Kidney epithelial cell (primary cell): ENCODE measurements at regions not wholly inside any gene's neighbourhood (a gene's known extent, or its start where the extent isn't known, plus 50 kb on each side); places are given as distances from the start of the nearest gene placed in this dataset.

ENCODE experiments used
- DNase-seq: peaks from one replicate; pipeline ENCODE4 v3.0.0-alpha.2; 2010; ENCODE audit warnings: low read depth
- H3K27me3 ChIP-seq: 2 replicates; pipeline ENCODE4 v1.6.0; 2011; ENCODE audit warnings: low read length; ENCODE audit not compliant: control insufficient read depth, insufficient read depth
- H3K36me3 ChIP-seq: 2 replicates; pipeline ENCODE4 v1.5.1; 2011; ENCODE audit warnings: low read length; ENCODE audit not compliant: control insufficient read depth, insufficient read depth
- H3K4me3 ChIP-seq: 2 replicates; pipeline ENCODE4 v1.5.1; 2011; ENCODE audit warnings: low read depth, mild to moderate bottlenecking, control low read depth, low read length
- TF ChIP-seq, protein P1 (sequence below): IDR thresholded peaks from 2 replicates; pipeline ENCODE4 v1.5.1; 2011; ENCODE audit warnings: mild to moderate bottlenecking, moderate library complexity, low read length, control low read depth, inconsistent platforms; ENCODE audit not compliant: insufficient read depth, poor library complexity, severe bottlenecking

- TF ChIP-seq, protein P1, sequence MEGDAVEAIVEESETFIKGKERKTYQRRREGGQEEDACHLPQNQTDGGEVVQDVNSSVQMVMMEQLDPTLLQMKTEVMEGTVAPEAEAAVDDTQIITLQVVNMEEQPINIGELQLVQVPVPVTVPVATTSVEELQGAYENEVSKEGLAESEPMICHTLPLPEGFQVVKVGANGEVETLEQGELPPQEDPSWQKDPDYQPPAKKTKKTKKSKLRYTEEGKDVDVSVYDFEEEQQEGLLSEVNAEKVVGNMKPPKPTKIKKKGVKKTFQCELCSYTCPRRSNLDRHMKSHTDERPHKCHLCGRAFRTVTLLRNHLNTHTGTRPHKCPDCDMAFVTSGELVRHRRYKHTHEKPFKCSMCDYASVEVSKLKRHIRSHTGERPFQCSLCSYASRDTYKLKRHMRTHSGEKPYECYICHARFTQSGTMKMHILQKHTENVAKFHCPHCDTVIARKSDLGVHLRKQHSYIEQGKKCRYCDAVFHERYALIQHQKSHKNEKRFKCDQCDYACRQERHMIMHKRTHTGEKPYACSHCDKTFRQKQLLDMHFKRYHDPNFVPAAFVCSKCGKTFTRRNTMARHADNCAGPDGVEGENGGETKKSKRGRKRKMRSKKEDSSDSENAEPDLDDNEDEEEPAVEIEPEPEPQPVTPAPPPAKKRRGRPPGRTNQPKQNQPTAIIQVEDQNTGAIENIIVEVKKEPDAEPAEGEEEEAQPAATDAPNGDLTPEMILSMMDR: peak; percentile 83
- Histone ChIP-seq H3K36me3 (no peaks in the 10 kb centered on the region), H3K27me3 (no peaks in the 10 kb centered on the region), H3K4me3 (no peak overlapping the region)
- DNase-seq: peak; percentile 5
Measured at GRCh38 chr14:80055667-80056496, 155.4 kb downstream of the DIO2 start.

GRCh38 chr14:80055226-80055625 lies 156.1 kb downstream of the DIO2 start:
- no peak for DNase-seq
- H3K36me3 ChIP-seq: no peaks in the 10 kb centered on the region
- no peak overlapping the region for H3K4me3 ChIP-seq
- H3K27me3 ChIP-seq: no peaks in the 10 kb centered on the region
- TF ChIP-seq, protein P1: no peak

GRCh38 chr14:80054020-80054419 lies 157.3 kb downstream of the DIO2 start:
- Histone ChIP-seq H3K4me3 (no peak overlapping the region), H3K36me3 (no peaks in the 10 kb centered on the region), H3K27me3 (no peaks in the 10 kb centered on the region)
- TF ChIP-seq, protein P1: no peak
- no peak for DNase-seq

DNA sequence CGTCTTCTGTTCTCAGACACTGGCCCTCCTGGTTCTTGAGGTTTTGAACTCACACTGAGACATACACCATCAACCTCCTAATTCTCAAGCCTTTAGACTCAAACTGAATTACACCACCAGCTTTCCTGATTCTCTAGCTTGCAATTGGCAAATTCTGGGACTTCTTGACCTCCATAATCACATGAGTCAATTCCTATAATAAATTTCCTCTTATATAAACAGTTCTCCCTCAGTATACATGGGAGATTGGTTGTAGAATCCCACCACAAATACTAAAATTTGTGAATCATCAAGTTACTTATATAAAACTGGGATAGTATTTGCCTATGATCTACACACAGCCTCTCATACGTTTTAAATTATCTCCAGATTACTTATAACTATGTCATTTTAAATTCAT lies 162.2 kb downstream of the DIO2 start:
- Histone ChIP-seq H3K27me3 (no peaks in the 10 kb centered on the region), H3K4me3 (no peak overlapping the region), H3K36me3 (no peaks in the 10 kb centered on the region)
- DNase-seq: no peak
- TF ChIP-seq, protein P1: no peak

GRCh38 chr14:80047761-80048160 lies 163.5 kb downstream of the DIO2 start:
- TF ChIP-seq, protein P1: no peak
- H3K4me3 ChIP-seq: no peak overlapping the region
- no peak for DNase-seq
- H3K36me3 ChIP-seq: no peaks in the 10 kb centered on the region
- no peaks in the 10 kb centered on the region for H3K27me3 ChIP-seq

DNA sequence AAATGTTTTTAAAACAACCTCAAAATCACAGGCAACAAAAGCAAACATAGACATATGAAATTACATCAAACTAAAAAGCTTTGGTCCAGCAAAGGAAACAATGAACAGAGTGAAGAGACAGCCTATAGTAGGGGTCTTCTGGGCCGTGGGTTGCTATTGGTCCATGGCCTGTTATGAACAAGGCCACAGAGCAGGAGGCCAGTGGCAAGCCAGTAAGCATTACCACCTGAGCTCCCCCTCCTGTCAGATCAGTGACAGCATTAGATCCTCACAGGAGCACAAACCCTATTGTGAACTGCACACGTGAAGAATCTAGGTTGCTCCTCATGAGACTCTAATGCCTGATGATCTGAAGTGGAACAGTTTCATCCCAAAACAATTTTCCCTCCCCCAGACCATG lies 174.0 kb downstream of the DIO2 start:
- TF ChIP-seq, protein P1: no peak
- no peak overlapping the region for H3K4me3 ChIP-seq
- H3K27me3 ChIP-seq: no peaks in the 10 kb centered on the region
- DNase-seq: no peak
- H3K36me3 ChIP-seq: no peaks in the 10 kb centered on the region
